ENCODE measurements at regions not wholly inside any gene's neighbourhood (a gene's known extent, or its start where the extent isn't known, plus 50 kb on each side); places are given as distances from the start of the nearest gene placed in this dataset.

GRCh38 chr10:58140691-58141347 is 126.9 kb downstream of the IPMK start:
- WGBS, 2 donors, result 78 to 84% methylated on average over 5 of the region's 5 CpGs
- no peaks in the 10 kb centered on the region for H3K36me3 ChIP-seq
- no peak overlapping the region for H3K27ac ChIP-seq
- H3K27me3 ChIP-seq, result no peaks in the 10 kb centered on the region
- H3K9me3 ChIP-seq, result no peaks in the 10 kb centered on the region
- H3K4me3 ChIP-seq, result no peak overlapping the region
- H3K4me1 ChIP-seq, result peaks cover 0 to 3% (median 0%) of the 10 kb centered on the region in 4 donors
- no peak for DNase-seq (ENCODE audit: low spot score in 2 of 2)
- TF ChIP-seq POLR2A (IDR thresholded peaks at IDR 0.05) (no peak), EP300 (IDR thresholded peaks at IDR 0.05) (no peak)
- TF ChIP-seq, protein P1, sequence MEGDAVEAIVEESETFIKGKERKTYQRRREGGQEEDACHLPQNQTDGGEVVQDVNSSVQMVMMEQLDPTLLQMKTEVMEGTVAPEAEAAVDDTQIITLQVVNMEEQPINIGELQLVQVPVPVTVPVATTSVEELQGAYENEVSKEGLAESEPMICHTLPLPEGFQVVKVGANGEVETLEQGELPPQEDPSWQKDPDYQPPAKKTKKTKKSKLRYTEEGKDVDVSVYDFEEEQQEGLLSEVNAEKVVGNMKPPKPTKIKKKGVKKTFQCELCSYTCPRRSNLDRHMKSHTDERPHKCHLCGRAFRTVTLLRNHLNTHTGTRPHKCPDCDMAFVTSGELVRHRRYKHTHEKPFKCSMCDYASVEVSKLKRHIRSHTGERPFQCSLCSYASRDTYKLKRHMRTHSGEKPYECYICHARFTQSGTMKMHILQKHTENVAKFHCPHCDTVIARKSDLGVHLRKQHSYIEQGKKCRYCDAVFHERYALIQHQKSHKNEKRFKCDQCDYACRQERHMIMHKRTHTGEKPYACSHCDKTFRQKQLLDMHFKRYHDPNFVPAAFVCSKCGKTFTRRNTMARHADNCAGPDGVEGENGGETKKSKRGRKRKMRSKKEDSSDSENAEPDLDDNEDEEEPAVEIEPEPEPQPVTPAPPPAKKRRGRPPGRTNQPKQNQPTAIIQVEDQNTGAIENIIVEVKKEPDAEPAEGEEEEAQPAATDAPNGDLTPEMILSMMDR (IDR thresholded peaks at IDR 0.05), result no peak

- Histone ChIP-seq H3K36me3 (no peaks in the 10 kb centered on the region), H3K9me3 (no peaks in the 10 kb centered on the region), H3K27me3 (no peaks in the 10 kb centered on the region), H3K4me1 (peaks cover 0 to 3% (median 0%) of the 10 kb centered on the region in 4 donors), H3K27ac (no peak overlapping the region), H3K4me3 (no peak overlapping the region)
- WGBS, 2 donors, result 67 to 75% methylated on average over 2 of the region's 2 CpGs
- DNase-seq (ENCODE audit: low spot score in 2 of 2), result no peak
- TF ChIP-seq EP300 (IDR thresholded peaks at IDR 0.05), result no peak
- TF ChIP-seq, protein P1 (IDR thresholded peaks at IDR 0.05), result no peak
- no peak for TF ChIP-seq POLR2A (IDR thresholded peaks at IDR 0.05)
Observed at GRCh38 chr10:58140054-58140453, 127.6 kb downstream of the IPMK start.

GRCh38 chr10:58137813-58138212 is 129.9 kb downstream of the IPMK start:
- H3K4me1 ChIP-seq, result peaks cover 0 to 3% (median 0%) of the 10 kb centered on the region in 4 donors
- no peak overlapping the region for H3K4me3 ChIP-seq
- H3K9me3 ChIP-seq, result no peaks in the 10 kb centered on the region
- WGBS, 2 donors, result 35 to 44% methylated on average over 5 of the region's 5 CpGs
- TF ChIP-seq EP300 (IDR thresholded peaks at IDR 0.05), result no peak
- no peak for TF ChIP-seq POLR2A (IDR thresholded peaks at IDR 0.05)
- TF ChIP-seq, protein P1 (IDR thresholded peaks at IDR 0.05), result no peak
- H3K27ac ChIP-seq, result no peak overlapping the region
- H3K27me3 ChIP-seq, result no peaks in the 10 kb centered on the region
- no peaks in the 10 kb centered on the region for H3K36me3 ChIP-seq
- no peak for DNase-seq (ENCODE audit: low spot score in 2 of 2)

DNA sequence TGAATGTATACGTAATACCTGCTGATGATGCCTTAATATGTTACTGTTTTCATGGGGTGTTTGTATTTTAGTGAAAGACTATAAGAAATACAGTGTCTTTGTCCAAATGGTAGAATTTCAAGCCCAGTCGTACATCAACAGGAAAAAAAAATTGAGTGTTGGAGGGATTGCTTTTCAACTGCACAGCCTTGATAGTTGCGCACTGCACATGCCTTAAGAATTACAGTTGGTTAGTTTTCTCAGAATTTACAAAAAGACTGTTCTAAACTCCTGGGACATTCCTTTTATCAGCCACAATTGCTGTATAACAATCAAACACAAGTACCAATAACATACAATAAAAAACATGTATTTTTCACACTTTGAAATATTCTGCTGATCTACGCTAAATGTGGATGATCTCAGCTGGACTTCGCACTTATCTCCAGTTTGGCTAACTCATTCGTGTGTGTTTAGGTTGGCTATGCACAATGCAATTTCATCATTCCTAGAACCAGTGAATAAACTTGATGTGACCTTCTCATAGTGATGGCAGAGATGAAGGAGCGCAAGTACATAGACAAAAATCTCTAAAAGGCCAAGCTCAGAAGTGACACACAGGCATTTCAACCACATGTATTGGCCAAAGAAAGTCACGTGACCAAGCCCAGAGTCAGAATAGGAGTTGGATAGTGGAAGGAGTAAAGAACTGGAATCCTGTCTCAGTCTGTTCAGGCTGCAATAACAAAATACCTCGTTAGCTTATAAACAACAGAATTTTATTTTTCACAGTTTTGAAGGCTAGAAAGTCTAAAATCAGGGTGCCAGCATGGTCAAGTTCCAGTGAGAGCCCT is 152.3 kb downstream of the IPMK start:
- 81 to 83% methylated on average over 9 of the region's 9 CpGs for WGBS, 2 donors

More for the DNA sequence above, 152.3 kb downstream of the IPMK start:
- DNase-seq (ENCODE audit: low spot score in 2 of 2), result no peak
- Histone ChIP-seq H3K4me3 (no peak overlapping the region), H3K9me3 (no peaks in the 10 kb centered on the region), H3K36me3 (no peaks in the 10 kb centered on the region), H3K27me3 (no peaks in the 10 kb centered on the region), H3K27ac (no peak overlapping the region), H3K4me1 (no peaks in the 10 kb centered on the region)
- TF ChIP-seq EP300 (IDR thresholded peaks at IDR 0.05) (no peak), POLR2A (IDR thresholded peaks at IDR 0.05) (no peak)
- TF ChIP-seq, protein P1 (IDR thresholded peaks at IDR 0.05), result no peak

Measured in tibial nerve (tissue), 4 donors.